IPS DF 4.7 (cell line): ENCODE measurements at regions not wholly inside any gene's neighbourhood (a gene's known extent, or its start where the extent isn't known, plus 50 kb on each side); places are given as distances from the start of the nearest gene placed in this dataset.
"Not testable (repeated sequence)": the region's sequence is repeated elsewhere in the genome, so short reads cannot be mapped to it uniquely, and the experiment has no call there.

Source experiments
- DNase-seq: peaks from one replicate; pipeline ENCODE4 v3.0.0-alpha.2; 2013; ENCODE audit warnings: low spot score; ENCODE audit errors: extremely low read depth

GRCh38 chr7:121620953-121621606 lies 225.0 kb upstream of the FAM3C start:
- DNase-seq, result no peak

GRCh38 chr7:121620206-121620605 lies 224.1 kb upstream of the FAM3C start:
- no peak for DNase-seq

- no peak for DNase-seq
These were observed 222.1 kb upstream of the FAM3C start for GRCh38 chr7:121618182-121618581.

- DNase-seq, result no peak
These were observed 214.1 kb upstream of the FAM3C start for GRCh38 chr7:121610243-121610642.

- DNase-seq, result no peak
These were observed 213.1 kb upstream of the FAM3C start for GRCh38 chr7:121609208-121609607.

GRCh38 chr7:121608785-121609184 lies 212.7 kb upstream of the FAM3C start:
- no peak for DNase-seq

GRCh38 chr7:121608183-121608582 lies 212.1 kb upstream of the FAM3C start:
- not testable (repeated sequence) for DNase-seq

GRCh38 chr7:121605317-121605680 lies 209.2 kb upstream of the FAM3C start:
- no peak for DNase-seq

GRCh38 chr7:121604627-121605316 lies 208.7 kb upstream of the FAM3C start:
- DNase-seq, result no peak

- DNase-seq, result no peak
These were observed 207.8 kb upstream of the FAM3C start for GRCh38 chr7:121603886-121604285.

- DNase-seq, result no peak
These were observed 203.8 kb upstream of the FAM3C start for GRCh38 chr7:121599887-121600286.

GRCh38 chr7:121595758-121596696 lies 199.9 kb upstream of the FAM3C start:
- no peak for DNase-seq

- DNase-seq, result no peak
These were observed 195.8 kb upstream of the FAM3C start for GRCh38 chr7:121591926-121592325.

GRCh38 chr7:121587435-121587834 lies 191.3 kb upstream of the FAM3C start:
- DNase-seq, result no peak

- DNase-seq, result no peak
These were observed 186.2 kb upstream of the FAM3C start for GRCh38 chr7:121582258-121582657.

- no peak for DNase-seq
These were observed 183.5 kb upstream of the FAM3C start for GRCh38 chr7:121579639-121580038.

GRCh38 chr7:121578669-121579068 lies 182.6 kb upstream of the FAM3C start:
- no peak for DNase-seq

- no peak for DNase-seq
These were observed 180.2 kb upstream of the FAM3C start for GRCh38 chr7:121576148-121576917.

GRCh38 chr7:121575194-121575765 lies 179.2 kb upstream of the FAM3C start:
- no peak for DNase-seq

- DNase-seq, result no peak
These were observed 178.0 kb upstream of the FAM3C start for GRCh38 chr7:121574109-121574508.

GRCh38 chr7:121572615-121573014 lies 176.5 kb upstream of the FAM3C start:
- DNase-seq, result no peak
